Epidermal melanocyte (primary cell): ENCODE measurements at regions not wholly inside any gene's neighbourhood (a gene's known extent, or its start where the extent isn't known, plus 50 kb on each side); places are given as distances from the start of the nearest gene placed in this dataset.
"Not testable (repeated sequence)": the region's sequence is repeated elsewhere in the genome, so short reads cannot be mapped to it uniquely, and the experiment has no call there.

Experiments used
- DNase-seq: peaks from one replicate; pipeline ENCODE4 v3.0.0; 2011; ENCODE audit warnings: low spot score; ENCODE audit not compliant: insufficient read length

- DNase-seq = no peak
These were observed 189.8 kb upstream of the SLC16A7 start for GRCh38 chr12:59405992-59406391.

GRCh38 chr12:59404109-59404650 lies 191.6 kb upstream of the SLC16A7 start:
- DNase-seq = no peak

GRCh38 chr12:59403259-59403932 lies 192.4 kb upstream of the SLC16A7 start:
- peak; percentile 63 for DNase-seq

GRCh38 chr12:59401862-59402261 lies 194.0 kb upstream of the SLC16A7 start:
- no peak for DNase-seq

- no peak for DNase-seq
These were observed 197.7 kb upstream of the SLC16A7 start for GRCh38 chr12:59398164-59398563.

GRCh38 chr12:59396919-59397318 lies 198.9 kb upstream of the SLC16A7 start:
- DNase-seq = no peak

GRCh38 chr12:59396519-59396918 lies 199.3 kb upstream of the SLC16A7 start:
- DNase-seq = no peak

GRCh38 chr12:59395310-59395709 lies 200.5 kb upstream of the SLC16A7 start:
- not testable (repeated sequence) for DNase-seq

GRCh38 chr12:59393506-59393905 lies 202.3 kb upstream of the SLC16A7 start:
- no peak for DNase-seq

GRCh38 chr12:59389968-59390576 lies 205.8 kb upstream of the SLC16A7 start:
- no peak for DNase-seq

GRCh38 chr12:59388694-59389093 lies 207.1 kb upstream of the SLC16A7 start:
- DNase-seq = no peak

GRCh38 chr12:59388176-59388575 lies 207.7 kb upstream of the SLC16A7 start:
- DNase-seq = no peak

- no peak for DNase-seq
These were observed 209.6 kb upstream of the SLC16A7 start for GRCh38 chr12:59386236-59386635.

GRCh38 chr12:59383079-59383822 lies 212.6 kb upstream of the SLC16A7 start:
- DNase-seq = no peak

- DNase-seq = no peak
These were observed 213.3 kb upstream of the SLC16A7 start for GRCh38 chr12:59382282-59383078.

GRCh38 chr12:59381106-59381505 lies 214.7 kb upstream of the SLC16A7 start:
- no peak for DNase-seq

- DNase-seq = no peak
These were observed 220.2 kb upstream of the SLC16A7 start for GRCh38 chr12:59375633-59376032.

- DNase-seq = no peak
These were observed 221.0 kb upstream of the SLC16A7 start for GRCh38 chr12:59374783-59375182.

- DNase-seq = no peak
These were observed 222.9 kb upstream of the SLC16A7 start for GRCh38 chr12:59372956-59373355.

GRCh38 chr12:59370933-59371332 lies 224.9 kb upstream of the SLC16A7 start:
- no peak for DNase-seq

- no peak for DNase-seq
These were observed 230.7 kb upstream of the SLC16A7 start for GRCh38 chr12:59365133-59365532.
